NB4 (cell line): ENCODE measurements at regions not wholly inside any gene's neighbourhood (a gene's known extent, or its start where the extent isn't known, plus 50 kb on each side); places are given as distances from the start of the nearest gene placed in this dataset.
A peak's percentile ranks its signal among the peaks of the same experiment; 100 is the strongest.

Source experiments
- DNase-seq: peaks from one replicate; pipeline ENCODE4 v3.0.0; 2010; ENCODE audit warnings: low read depth
- H3K4me3 ChIP-seq: one replicate; pipeline ENCODE4 v1.5.1; 2011; ENCODE audit warnings: mild to moderate bottlenecking, low read depth, low read length, moderate library complexity
- MYC ChIP-seq: IDR thresholded peaks from 2 replicates; pipeline ENCODE4 v1.6.1; 2011; ENCODE audit warnings: low read depth, low read length
- POLR2A ChIP-seq: IDR thresholded peaks from 2 replicates; pipeline ENCODE4 v1.6.1; 2011; ENCODE audit warnings: mild to moderate bottlenecking; ENCODE audit not compliant: insufficient read length; ENCODE audit errors: extremely low read depth
- TF ChIP-seq, protein P1 (sequence below): IDR thresholded peaks from 2 replicates; pipeline ENCODE4 v1.6.1; 2011; ENCODE audit warnings: low read depth, low read length
- TF ChIP-seq, protein P2 (sequence below): IDR thresholded peaks from one replicate; pipeline ENCODE4 v1.5.1; 2012; ENCODE audit warnings: low read depth, low read length

DNA sequence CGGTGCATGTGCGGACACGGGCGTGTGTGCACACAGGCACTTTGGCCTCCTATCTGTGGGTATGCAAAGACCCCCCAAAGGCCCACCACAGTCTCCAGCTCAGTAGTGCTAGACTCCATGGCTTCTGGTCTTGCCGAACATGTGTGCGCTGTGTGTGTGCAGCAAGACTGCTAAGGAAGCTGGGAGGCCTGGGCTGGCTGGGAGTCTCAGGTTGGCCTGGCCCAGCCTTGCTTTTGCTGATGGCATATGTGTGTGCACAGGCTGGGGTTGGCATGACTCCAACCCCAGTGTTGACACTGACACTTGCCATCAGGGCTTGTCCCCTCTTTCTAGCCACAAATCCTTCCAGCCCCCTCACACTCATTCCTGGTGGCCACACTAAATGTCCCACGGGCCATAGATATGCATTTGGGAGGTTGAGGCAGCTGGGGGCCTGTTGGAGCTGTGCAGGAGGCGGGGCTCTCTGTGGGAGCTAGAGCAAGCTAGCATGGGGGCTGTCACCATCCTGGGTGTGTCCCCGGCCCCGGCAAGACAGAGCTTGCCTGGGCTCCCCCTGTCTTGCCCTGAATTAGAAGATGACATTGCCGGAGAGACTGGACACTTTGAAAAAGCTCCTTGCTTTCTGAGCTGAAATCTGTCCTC lies 60.9 kb upstream of the NECTIN1 start:
- DNase-seq: no peak
- no peak overlapping the region for H3K4me3 ChIP-seq
- TF ChIP-seq, protein P1, sequence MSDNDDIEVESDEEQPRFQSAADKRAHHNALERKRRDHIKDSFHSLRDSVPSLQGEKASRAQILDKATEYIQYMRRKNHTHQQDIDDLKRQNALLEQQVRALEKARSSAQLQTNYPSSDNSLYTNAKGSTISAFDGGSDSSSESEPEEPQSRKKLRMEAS: no peak
- TF ChIP-seq MYC (no peak), POLR2A (no peak)
- TF ChIP-seq, protein P2, sequence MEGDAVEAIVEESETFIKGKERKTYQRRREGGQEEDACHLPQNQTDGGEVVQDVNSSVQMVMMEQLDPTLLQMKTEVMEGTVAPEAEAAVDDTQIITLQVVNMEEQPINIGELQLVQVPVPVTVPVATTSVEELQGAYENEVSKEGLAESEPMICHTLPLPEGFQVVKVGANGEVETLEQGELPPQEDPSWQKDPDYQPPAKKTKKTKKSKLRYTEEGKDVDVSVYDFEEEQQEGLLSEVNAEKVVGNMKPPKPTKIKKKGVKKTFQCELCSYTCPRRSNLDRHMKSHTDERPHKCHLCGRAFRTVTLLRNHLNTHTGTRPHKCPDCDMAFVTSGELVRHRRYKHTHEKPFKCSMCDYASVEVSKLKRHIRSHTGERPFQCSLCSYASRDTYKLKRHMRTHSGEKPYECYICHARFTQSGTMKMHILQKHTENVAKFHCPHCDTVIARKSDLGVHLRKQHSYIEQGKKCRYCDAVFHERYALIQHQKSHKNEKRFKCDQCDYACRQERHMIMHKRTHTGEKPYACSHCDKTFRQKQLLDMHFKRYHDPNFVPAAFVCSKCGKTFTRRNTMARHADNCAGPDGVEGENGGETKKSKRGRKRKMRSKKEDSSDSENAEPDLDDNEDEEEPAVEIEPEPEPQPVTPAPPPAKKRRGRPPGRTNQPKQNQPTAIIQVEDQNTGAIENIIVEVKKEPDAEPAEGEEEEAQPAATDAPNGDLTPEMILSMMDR: no peak

DNA sequence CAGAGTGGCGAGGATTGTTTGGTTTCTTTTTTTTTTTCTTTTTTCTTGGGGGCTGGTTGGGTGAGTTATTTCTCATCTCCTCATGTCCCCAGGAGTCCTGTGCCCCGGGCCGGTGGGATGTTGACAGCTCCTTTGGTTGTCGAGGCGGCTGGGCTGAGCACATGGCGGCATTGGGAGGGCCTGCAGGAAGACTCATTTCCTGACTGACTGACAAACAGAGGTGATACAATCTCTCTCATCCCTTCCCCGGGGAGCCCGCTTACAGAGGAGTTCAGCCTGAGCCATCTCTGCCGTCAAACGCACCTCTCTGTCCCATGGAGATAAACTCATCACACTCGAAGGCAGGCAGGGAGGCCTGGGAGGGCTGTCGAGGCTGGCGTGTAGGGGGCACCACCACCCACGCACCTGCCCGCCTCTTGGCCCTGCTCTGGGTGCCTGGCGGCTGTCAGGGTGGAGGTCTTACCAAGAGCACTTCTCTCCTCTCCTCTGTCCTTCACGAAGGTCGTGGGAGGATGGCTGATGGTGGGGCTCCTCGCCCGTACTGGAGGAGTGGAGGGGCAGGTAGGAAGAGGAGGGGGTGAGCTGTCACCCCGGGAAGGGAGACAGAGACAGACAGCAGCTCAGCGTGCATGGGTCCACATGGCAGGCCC lies 60.0 kb upstream of the NECTIN1 start:
- TF ChIP-seq MYC (0 out of 2 replicates have a peak, but pooled peaks have one; percentile 25), POLR2A (no peak)
- TF ChIP-seq, protein P1: peak; percentile 46; the same call in 1 of the 2 replicates
- TF ChIP-seq, protein P2: no peak
- H3K4me3 ChIP-seq: no peak overlapping the region
- peak; percentile 51 for DNase-seq

DNA sequence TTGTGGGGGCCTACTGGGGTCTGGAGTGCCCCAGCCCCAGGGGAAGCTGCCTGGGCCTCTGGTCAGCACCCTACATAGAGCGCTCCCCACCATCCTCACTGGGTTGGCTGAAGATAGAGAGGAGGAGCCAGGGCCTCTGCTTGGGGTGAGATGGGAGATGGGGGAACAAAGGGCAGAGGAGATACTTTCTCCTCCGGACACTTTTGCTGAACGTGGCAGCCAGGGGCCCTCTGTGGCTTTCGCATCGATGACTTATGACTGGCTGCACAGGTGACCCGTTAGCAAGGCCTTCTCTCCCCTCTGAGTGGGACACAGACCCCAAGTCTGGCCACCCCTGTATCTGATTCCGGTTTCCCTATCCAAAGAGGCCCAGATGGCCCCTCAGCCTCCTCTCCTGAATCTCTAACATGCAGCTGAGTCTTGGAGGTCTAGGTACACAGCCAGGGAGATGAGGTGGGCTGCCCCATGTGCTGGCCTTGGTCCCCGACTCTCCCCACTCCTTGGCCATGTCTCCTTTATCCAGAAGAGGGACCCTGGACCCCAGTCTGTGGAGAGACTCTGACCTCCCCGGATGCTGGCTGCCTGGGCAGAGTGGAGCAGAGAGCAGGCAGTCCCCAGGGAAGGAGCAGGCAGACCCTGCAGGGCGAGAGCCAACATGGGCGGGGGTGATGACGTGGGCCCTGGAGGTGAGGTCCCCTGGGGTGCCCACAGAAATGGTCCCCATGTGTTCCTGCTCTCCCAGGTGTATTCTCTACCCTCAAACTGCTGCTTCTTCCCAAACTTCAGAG lies 59.3 kb upstream of the NECTIN1 start:
- H3K4me3 ChIP-seq: no peak overlapping the region
- TF ChIP-seq, protein P2: no peak
- no peak for TF ChIP-seq MYC
- TF ChIP-seq, protein P1: no peak
- no peak for DNase-seq

DNA sequence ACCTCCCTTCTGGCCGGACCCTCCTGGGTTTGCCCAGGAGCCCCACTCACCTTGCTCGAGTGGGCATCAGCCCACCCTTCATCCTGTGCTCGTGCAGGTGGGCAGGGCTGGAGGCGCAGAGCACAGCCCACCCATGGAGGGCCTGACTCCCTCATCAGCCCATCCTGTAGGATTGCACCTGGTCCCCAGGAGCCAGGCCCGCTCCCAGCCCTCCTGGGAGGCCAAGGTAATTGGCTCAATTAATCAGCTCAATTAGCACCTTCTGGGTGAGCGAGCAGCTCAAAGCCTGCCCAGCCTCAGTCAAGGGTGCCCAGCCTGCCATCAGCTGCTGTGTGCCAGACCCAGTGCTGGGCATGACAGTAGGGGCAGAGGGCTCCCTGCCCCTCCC lies 58.1 kb upstream of the NECTIN1 start:
- H3K4me3 ChIP-seq: no peak overlapping the region
- no peak for DNase-seq
- TF ChIP-seq POLR2A (no peak), MYC (no peak)
- TF ChIP-seq, protein P2: no peak
- TF ChIP-seq, protein P1: no peak

DNA sequence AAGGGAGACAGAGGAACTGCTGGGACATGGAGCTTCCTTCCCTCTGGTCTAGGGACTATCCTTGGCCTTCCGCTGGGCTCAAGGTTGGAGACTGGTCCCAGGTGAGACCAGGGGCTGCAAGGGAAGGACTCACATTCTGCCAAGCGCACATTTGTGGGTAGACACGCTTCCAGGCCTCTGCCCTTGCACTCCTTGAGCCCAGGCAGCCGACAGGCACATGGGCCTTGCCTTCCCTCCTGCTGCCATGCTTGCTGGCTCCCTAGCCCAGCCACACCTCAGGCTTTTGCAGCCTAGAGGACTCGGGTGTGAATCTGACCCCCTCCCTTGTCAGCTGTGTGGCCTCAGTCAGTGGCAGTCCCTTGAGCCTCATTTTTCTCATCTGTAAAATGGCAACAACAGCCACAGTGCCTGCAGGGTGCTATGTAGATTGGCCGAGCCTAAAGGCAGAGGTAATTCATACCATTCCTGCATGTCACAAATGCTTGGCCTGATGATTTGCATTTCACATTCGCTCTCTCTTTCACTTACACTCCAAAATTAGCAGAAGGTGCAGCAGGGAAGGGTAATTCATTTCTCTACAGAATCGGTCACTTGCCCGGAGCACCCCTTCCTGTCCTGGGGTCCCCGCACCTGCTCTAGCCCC lies 57.6 kb upstream of the NECTIN1 start:
- H3K4me3 ChIP-seq: no peak overlapping the region
- TF ChIP-seq, protein P2: no peak
- TF ChIP-seq, protein P1: no peak
- no peak for TF ChIP-seq POLR2A
- DNase-seq: no peak
